ENCODE measurements at regions not wholly inside any gene's neighbourhood (a gene's known extent, or its start where the extent isn't known, plus 50 kb on each side); places are given as distances from the start of the nearest gene placed in this dataset.

DNA sequence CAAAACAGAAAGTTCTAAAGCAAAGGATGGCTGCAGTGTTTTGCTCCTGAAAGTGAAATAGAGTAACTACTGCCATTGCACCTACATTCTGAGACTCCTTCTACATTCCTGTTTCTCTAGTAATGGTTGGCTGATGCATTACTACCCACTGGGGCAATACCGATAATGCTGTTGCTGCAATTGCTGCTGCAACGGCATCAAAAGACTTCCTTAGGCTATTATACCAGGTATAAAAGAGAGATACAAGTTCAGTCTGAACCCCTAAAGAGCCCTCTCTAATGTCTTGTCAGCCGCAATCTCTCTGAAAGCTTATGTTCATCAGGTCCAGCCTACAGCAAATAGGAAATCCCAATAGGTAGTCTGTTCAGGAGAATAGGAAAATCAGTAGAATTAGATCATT is 338.4 kb downstream of the PABPC4L start:
- Mint-ChIP-seq H3K36me3 (ENCODE audit: insufficient read depth, unreplicated experiment) (no peaks in the 10 kb centered on the region), H3K4me3 (ENCODE audit: low read depth, unreplicated experiment) (no peak overlapping the region), H3K27ac (ENCODE audit: unreplicated experiment) (no peak overlapping the region), H3K4me1 (ENCODE audit: low read depth, unreplicated experiment) (no peaks in the 10 kb centered on the region), H3K27me3 (ENCODE audit: unreplicated experiment) (no peaks in the 10 kb centered on the region), H3K9me3 (ENCODE audit: low read depth, unreplicated experiment) (no peaks in the 10 kb centered on the region)
- intact Hi-C loops (cut with micrococcal nuclease; ENCODE audit: unreplicated experiment): no loop called here
- TF ChIP-seq, protein P1, sequence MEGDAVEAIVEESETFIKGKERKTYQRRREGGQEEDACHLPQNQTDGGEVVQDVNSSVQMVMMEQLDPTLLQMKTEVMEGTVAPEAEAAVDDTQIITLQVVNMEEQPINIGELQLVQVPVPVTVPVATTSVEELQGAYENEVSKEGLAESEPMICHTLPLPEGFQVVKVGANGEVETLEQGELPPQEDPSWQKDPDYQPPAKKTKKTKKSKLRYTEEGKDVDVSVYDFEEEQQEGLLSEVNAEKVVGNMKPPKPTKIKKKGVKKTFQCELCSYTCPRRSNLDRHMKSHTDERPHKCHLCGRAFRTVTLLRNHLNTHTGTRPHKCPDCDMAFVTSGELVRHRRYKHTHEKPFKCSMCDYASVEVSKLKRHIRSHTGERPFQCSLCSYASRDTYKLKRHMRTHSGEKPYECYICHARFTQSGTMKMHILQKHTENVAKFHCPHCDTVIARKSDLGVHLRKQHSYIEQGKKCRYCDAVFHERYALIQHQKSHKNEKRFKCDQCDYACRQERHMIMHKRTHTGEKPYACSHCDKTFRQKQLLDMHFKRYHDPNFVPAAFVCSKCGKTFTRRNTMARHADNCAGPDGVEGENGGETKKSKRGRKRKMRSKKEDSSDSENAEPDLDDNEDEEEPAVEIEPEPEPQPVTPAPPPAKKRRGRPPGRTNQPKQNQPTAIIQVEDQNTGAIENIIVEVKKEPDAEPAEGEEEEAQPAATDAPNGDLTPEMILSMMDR (IDR thresholded peaks at IDR 0.05; ENCODE audit: unreplicated experiment): no peak
- CTCF ChIA-PET: no interaction called here
- no TSS peak for BruUV-seq (replicated peaks)
- DNase-seq: no peak

DNA sequence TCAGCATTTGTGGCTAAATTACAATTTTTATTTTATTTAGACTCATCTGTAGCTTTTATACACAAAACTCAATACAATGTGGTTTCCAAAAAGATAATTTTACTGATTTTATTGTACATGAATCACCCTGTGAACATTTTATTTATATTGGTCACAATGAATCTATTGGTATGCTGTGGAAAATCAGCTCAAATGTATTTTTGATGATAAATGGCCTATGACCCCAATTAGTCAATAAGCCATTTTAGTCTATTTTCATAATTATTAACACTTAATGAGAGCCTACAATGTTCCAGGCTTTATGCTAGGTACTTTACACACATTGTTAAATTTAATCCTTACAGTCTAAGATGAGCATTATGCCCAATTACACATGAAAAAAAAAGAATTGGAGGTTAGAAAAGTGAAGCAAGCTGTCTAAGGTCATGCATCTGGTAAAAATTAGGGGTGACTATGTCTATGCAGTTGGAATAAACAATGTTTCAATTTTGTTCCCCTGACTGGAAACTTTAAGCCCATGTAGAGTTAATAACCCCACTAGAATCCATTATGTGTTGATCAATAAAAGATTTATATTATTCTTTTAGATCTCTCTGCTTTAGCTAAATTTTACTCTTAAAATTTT is 344.7 kb downstream of the PABPC4L start:
- no peaks in the 10 kb centered on the region for H3K27me3 Mint-ChIP-seq (ENCODE audit: unreplicated experiment)
- no peak overlapping the region for H3K27ac Mint-ChIP-seq (ENCODE audit: unreplicated experiment)
- intact Hi-C loops (cut with micrococcal nuclease; ENCODE audit: unreplicated experiment): no loop called here
- H3K4me1 Mint-ChIP-seq (ENCODE audit: low read depth, unreplicated experiment): no peaks in the 10 kb centered on the region
- H3K4me3 Mint-ChIP-seq (ENCODE audit: low read depth, unreplicated experiment): no peak overlapping the region
- no peaks in the 10 kb centered on the region for H3K36me3 Mint-ChIP-seq (ENCODE audit: insufficient read depth, unreplicated experiment)
- H3K9me3 Mint-ChIP-seq (ENCODE audit: low read depth, unreplicated experiment): no peaks in the 10 kb centered on the region
- CTCF ChIA-PET: no interaction called here
- no TSS peak for BruUV-seq (replicated peaks)
- no peak for DNase-seq
- TF ChIP-seq, protein P1 (IDR thresholded peaks at IDR 0.05; ENCODE audit: unreplicated experiment): no peak

DNA sequence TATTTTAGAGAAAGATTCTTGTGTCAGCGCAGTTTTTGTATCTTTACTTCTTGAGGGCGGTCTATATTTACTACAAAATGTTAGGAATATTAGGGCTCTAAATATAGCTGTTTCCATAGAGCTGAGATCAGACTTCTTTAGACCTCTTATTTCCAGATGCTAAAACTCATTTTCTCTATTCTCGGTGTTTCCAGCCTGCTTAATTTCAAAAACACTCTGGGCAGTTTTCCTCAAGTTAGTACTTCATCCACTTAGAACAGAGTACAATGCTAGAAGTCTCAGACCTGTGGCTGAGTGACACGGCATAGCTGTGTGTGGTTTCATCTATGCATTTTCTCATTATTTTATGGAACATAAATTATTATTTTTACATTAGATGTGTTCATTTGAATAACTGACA is 346.6 kb downstream of the PABPC4L start:
- no peaks in the 10 kb centered on the region for H3K27me3 Mint-ChIP-seq (ENCODE audit: unreplicated experiment)
- H3K4me3 Mint-ChIP-seq (ENCODE audit: low read depth, unreplicated experiment): no peak overlapping the region
- BruUV-seq (replicated peaks): no TSS peak
- CTCF ChIA-PET: no interaction called here
- no peaks in the 10 kb centered on the region for H3K9me3 Mint-ChIP-seq (ENCODE audit: low read depth, unreplicated experiment)
- TF ChIP-seq, protein P1 (IDR thresholded peaks at IDR 0.05; ENCODE audit: unreplicated experiment): no peak
- H3K36me3 Mint-ChIP-seq (ENCODE audit: insufficient read depth, unreplicated experiment): no peaks in the 10 kb centered on the region
- no peak overlapping the region for H3K27ac Mint-ChIP-seq (ENCODE audit: unreplicated experiment)
- no peak for DNase-seq
- intact Hi-C loops (cut with micrococcal nuclease; ENCODE audit: unreplicated experiment): no loop called here
- H3K4me1 Mint-ChIP-seq (ENCODE audit: low read depth, unreplicated experiment): no peaks in the 10 kb centered on the region

DNA sequence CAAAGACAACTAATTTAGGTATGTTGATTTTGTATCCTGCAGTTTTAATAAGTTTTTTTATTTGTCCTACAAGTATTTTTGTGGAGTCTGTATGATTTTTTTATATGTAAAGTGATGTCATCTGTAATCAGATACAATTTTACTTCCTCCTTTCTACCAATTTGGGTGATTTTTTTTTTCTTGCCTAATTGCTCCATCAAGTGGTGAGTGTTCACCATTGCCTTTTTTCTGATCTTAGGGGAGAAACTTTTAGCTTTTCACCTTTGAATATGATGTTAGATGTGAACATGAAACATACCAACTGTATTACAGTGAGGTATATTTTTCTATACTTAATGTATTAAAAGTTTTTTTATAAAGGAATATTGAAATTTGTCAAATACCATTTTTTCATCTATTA is 362.3 kb downstream of the PABPC4L start:
- Mint-ChIP-seq H3K9me3 (ENCODE audit: low read depth, unreplicated experiment) (peaks cover 6% of the 10 kb centered on the region), H3K27ac (ENCODE audit: unreplicated experiment) (no peak overlapping the region), H3K4me3 (ENCODE audit: low read depth, unreplicated experiment) (no peak overlapping the region), H3K27me3 (ENCODE audit: unreplicated experiment) (no peaks in the 10 kb centered on the region), H3K4me1 (ENCODE audit: low read depth, unreplicated experiment) (no peaks in the 10 kb centered on the region), H3K36me3 (ENCODE audit: insufficient read depth, unreplicated experiment) (no peaks in the 10 kb centered on the region)
- TF ChIP-seq, protein P1 (IDR thresholded peaks at IDR 0.05; ENCODE audit: unreplicated experiment): no peak
- CTCF ChIA-PET: no interaction called here
- intact Hi-C loops (cut with micrococcal nuclease; ENCODE audit: unreplicated experiment): no loop called here
- DNase-seq: no peak
- BruUV-seq (replicated peaks): no TSS peak

Data from Calu3 (cell line).